NCI-H69 (cell line): ENCODE measurements at regions not wholly inside any gene's neighbourhood (a gene's known extent, or its start where the extent isn't known, plus 50 kb on each side); places are given as distances from the start of the nearest gene placed in this dataset.
"Not testable (repeated sequence)": the region's sequence is repeated elsewhere in the genome, so short reads cannot be mapped to it uniquely, and the experiment has no call there.

Source experiments
- DNase-seq: peaks from one replicate; lab custom pipeline; 2025; lab: John Stamatoyannopoulos, UW

DNA sequence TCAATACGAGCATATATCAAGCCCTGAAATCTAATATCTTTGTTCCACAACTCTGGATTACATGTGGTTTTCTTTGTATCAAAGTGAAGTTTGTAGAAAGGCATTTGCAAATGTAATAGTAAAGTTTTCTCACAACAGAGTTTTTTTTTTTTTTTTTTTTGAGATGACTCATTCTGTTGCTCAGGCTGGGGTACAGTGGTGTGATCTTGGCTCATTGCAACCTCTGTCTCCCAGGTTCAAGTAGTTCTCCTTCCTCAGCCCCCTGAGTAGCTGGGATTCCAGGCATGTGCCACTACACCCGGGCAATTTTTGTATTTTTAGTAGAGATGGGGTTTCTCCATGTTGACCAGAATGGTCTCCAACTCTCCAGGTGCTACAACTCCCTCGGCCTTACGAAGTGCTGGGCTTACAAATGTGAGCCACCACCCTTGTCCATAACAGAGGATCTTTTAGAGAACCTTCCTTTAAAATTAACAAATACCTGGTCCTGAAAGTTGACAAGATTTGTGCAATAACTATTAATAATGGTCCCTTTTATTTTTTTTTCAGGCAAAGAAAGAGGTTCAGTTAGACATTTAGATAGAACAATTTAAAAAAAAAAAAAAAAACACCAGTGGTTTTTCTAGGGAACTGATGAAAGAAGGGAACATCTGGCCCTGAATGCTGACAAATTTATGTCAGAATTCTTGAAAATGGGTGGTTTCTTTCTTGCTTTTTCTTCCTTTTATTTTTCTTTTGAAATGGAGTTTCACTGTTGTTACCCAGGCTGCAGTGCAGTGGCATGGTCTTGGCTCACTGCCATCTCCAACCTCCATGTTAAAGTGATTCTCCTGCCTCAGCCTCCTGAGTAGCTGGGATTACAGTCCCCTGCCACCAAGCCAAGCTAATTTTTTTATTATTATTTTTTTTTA is 278.5 kb downstream of the RPS4Y2 start:
- no peak for DNase-seq

GRCh38 chrY:21037398-21037797 is 281.5 kb downstream of the RPS4Y2 start:
- DNase-seq: not testable (repeated sequence)

- DNase-seq: no peak
Observed at GRCh38 chrY:21039811-21040210, 283.9 kb downstream of the RPS4Y2 start.

DNA sequence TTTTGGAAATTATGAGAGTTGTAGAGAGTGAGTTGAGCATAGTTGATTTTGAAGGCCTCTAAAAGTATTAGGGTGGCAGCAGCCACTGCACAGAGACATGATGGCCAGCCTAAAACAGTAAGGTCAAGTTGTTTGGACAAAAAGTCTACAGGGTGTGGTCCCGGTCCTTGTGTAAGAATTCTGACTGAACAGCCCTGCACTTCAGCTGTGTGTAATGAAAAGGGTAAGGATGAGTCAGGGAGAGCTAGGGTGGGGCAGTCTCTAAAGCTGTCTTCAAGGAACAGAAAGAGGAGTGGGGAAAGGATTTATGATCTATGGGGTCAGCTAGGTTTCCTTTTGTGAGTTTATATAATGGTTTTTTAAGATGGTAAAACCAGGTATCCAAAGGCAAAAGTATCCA is 284.8 kb downstream of the RPS4Y2 start:
- not testable (repeated sequence) for DNase-seq

- DNase-seq: peak; percentile 1
Observed at GRCh38 chrY:21073079-21073478, 317.2 kb downstream of the RPS4Y2 start.

DNA sequence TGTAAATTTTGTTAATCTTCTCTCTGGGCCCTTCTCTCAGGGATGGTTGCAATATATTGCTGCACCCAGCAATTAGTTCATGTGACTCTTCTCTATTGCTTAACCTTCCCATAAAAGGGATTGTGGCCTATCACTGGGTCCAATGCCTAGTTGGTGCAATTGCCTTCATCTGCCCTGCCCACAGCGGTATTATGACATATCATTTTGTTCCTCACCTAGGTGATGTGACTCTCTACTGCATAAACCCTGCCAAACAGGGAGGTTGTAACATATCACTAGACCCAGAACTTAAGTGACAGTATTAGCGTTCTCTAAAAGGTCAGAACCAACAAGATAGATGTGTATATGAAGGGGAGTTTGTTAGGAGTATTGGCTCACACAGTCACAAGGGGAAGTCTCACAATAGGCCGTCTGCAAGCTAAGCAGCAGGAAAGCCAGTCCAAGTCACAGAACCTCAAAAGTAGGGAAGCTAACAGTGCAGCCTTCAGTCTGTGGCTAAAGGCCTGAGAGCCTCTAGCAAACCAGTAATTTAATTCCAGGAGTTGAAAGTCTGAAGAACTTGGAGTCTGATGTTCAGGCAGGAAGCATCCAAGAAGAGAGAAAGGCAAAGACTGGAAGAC is 317.8 kb downstream of the RPS4Y2 start:
- no peak for DNase-seq

DNA sequence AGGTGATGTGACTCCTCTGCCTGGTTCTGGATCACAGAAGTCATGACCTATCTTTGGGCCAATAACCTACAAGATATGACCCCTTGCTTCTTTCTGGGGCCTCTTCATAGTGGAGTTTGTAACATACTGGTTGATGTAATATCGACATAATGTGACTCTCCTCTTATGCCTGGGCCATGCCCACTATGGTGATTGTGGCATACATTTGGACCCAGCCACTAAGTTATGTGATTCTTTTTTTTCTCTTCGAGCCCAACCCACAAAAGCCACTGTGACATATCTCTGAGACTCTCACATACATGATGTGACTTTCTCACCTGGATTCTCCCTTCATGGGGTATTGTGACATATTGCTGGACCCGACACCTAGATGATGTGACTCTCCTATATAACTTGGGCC is 319.8 kb downstream of the RPS4Y2 start:
- no peak for DNase-seq

- no peak for DNase-seq
Observed at GRCh38 chrY:21079670-21080069, 323.8 kb downstream of the RPS4Y2 start.

GRCh38 chrY:21081640-21082611 is 326.0 kb downstream of the RPS4Y2 start:
- DNase-seq: no peak

DNA sequence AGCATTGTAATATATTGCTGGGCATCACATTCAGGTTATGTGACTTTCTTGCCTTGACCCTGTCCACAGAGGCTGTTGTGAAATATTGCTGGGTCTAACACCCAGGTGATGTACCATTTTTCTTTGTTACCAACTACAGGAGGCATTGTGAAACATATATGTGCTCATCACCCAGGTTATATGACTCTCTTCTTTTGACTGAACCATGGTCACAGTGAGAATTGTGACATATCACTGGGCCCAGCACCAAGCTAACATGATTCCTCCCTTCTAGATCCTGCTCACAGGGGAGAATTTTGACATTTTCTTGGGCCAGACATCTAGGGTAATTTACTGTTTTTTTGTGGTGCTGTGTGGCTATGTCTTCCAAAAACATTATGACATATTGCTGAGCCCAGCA is 326.7 kb downstream of the RPS4Y2 start:
- DNase-seq: no peak

DNA sequence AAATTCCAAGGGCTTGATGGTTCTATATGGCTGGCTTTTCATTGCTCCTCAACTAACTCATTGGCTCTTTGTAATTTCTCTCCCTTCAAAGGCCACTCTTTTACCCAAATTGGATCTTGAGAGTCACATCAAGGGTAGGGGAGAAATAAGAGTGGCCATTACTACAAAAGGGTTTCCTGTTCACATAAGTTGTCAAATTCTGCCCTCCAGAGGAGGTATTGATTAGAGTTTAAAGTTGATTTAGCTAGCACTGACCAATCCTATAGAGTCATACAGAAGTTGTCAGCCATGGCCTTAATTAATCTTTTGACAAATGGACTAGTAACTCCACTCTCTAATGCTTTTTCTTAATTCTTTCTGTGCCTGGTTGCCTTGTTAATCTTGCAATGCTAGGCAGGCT is 336.0 kb downstream of the RPS4Y2 start:
- peak; percentile 0 for DNase-seq

DNA sequence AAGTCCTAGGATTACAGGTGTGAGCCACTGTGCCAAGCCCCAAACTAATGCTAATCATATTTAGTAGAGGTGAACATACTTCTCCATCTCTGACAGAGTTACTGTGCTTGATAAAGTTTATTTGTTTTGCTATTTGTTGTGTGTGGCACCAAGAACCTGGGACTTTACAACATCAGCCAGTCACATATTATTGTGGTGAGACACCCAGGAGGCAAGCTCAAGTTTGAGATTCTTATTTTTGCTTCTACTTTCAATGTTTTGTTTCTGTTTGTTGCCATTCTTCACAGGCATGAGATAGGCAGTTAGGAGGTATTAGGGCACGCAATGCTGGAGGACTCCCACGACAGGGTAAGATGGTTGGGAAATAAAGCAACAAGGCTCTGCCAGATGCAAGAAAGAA is 346.6 kb downstream of the RPS4Y2 start:
- DNase-seq: no peak

GRCh38 chrY:21103885-21104284 is 348.0 kb downstream of the RPS4Y2 start:
- no peak for DNase-seq

- no peak for DNase-seq
Observed at GRCh38 chrY:21105529-21105928, 349.6 kb downstream of the RPS4Y2 start.

- DNase-seq: no peak
Observed at GRCh38 chrY:21111313-21111712, 355.4 kb downstream of the RPS4Y2 start.

- DNase-seq: no peak
Observed at GRCh38 chrY:21121065-21121464, 365.2 kb downstream of the RPS4Y2 start.

DNA sequence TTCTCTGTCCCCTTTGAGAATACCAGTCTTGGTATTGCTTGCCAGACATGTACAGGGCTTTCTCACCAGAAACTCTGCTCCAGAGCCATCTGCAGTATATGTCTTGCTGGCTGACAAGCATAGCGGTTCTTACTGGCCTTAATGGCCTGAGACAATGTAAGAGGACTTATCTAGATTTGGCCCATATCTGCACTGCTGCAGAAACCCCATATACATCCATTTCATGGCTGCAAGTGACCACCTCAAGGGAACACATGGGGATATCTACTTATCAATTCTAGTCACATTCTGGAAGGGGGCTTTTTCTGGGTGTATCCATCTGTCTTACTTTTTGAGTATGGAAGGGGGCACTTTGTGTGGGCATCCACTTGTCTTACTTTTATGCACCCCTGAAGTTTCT is 375.5 kb upstream of the RBMY1B start:
- no peak for DNase-seq

DNA sequence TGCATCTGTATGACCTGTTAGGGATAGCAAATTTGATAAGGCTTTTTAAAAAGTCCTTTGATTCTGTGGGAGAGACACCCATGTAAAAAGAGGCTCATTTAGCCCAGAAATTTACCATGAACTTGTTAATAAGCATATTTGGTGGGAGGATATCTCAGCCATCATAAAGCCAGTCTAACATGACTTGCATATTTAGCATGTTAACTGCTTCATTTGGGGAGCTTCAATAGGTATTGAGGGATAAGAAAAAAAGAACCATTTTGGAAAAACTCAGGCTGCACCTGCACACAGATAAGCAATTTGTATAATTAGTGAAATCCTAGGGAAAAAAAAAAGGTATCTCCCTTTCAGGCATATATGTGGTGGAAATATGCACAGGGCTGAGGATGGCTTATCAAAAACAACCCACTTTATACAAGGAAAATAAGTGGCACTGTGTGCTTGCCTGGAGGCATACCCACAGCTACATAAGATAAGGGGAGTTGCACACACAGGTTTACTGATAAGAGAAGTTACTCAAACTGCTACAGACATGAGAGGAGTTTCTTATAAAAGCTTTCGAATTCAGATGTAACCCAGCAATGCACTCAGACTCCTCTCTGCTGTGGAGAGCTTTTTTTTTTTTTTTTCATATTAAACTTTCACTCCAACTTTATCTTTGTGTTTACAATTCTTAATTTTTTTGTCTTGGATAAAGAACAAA is 372.9 kb upstream of the RBMY1B start:
- no peak for DNase-seq

GRCh38 chrY:21146331-21146730 is 364.8 kb upstream of the RBMY1B start:
- no peak for DNase-seq

- peak; percentile 66 for DNase-seq
Observed at GRCh38 chrY:21149971-21150370, 361.2 kb upstream of the RBMY1B start.

GRCh38 chrY:21169821-21170220 is 341.3 kb upstream of the RBMY1B start:
- DNase-seq: no peak
